Activated CD4-positive, alpha-beta T cell treated with anti-CD3 and anti-CD28 coated beads, Interleukin-2, amount 10 ng/mL, durations not matched to agents 24 days and 14 days (primary cell): ENCODE measurements at regions not wholly inside any gene's neighbourhood (a gene's known extent, or its start where the extent isn't known, plus 50 kb on each side); places are given as distances from the start of the nearest gene placed in this dataset.

Source experiments
- DNase-seq: peaks from one replicate; pipeline ENCODE4 v3.0.0; 2022
- H3K27ac Mint-ChIP-seq: one replicate; pipeline ENCODE4 v1.8.0; 2022; ENCODE audit warnings: mild to moderate bottlenecking, mixed read lengths
- H3K27me3 Mint-ChIP-seq: one replicate; pipeline ENCODE4 v1.8.0; 2022; ENCODE audit warnings: mixed read lengths
- H3K36me3 Mint-ChIP-seq: one replicate; pipeline ENCODE4 v1.8.0; 2022; ENCODE audit warnings: low read depth, mild to moderate bottlenecking, mixed read lengths
- H3K4me1 Mint-ChIP-seq: one replicate; pipeline ENCODE4 v1.8.0; 2021; ENCODE audit warnings: mixed read lengths
- H3K4me3 Mint-ChIP-seq: one replicate; pipeline ENCODE4 v1.8.0; 2022; ENCODE audit warnings: mild to moderate bottlenecking, moderate library complexity, mixed read lengths
- H3K9me3 Mint-ChIP-seq: one replicate; pipeline ENCODE4 v1.8.0; 2021; ENCODE audit warnings: mixed read lengths
- intact Hi-C: fragments of 100-400 bp; cut with micrococcal nuclease; formaldehyde crosslinking; loops from one replicate; pipeline ENCODE4 v1.15.1; 2023

DNA sequence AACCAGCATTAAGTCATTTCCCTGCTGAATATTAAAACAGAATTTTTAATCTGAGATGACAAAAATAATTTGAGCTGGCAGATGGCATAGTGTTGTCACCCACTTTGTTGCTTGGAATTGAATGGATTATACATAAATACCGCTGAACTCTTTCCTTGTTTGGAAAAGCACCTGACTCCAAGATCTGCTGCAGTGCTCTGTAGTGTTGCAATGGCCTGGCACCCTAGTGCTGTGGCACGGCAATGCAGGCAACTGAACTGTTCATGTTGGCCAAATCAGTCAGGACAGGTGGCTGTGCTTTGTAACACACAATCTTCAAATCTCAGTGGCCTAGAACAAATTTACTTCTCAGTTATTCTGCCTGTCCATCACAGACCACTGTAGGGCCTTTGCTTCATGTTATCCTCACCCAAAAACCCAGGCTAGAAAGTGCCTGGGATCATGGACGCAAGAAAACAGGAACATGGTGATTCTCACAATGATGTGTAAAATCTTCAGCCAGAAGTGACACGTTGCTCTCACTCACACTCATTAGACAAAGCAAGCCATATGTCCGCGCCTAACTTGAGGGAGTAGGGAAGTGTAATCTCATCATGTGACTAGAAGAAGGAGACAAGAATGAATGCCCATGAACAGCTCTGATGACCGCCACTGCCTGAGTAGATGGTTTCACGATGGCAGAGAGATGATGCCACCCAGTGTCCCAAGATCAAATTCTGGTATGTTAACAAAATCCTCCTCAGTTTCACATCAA lies 191.9 kb upstream of the PUM3 start:
- intact Hi-C loops = no loop called here
- Mint-ChIP-seq H3K4me1 (no peaks in the 10 kb centered on the region), H3K36me3 (no peaks in the 10 kb centered on the region), H3K9me3 (no peaks in the 10 kb centered on the region), H3K27me3 (no peaks in the 10 kb centered on the region), H3K4me3 (no peak overlapping the region), H3K27ac (no peak overlapping the region)
- no peak for DNase-seq

- Mint-ChIP-seq H3K27ac (no peak overlapping the region), H3K27me3 (no peaks in the 10 kb centered on the region), H3K4me1 (no peaks in the 10 kb centered on the region), H3K9me3 (no peaks in the 10 kb centered on the region), H3K4me3 (no peak overlapping the region), H3K36me3 (no peaks in the 10 kb centered on the region)
- no peak for DNase-seq
- intact Hi-C loops = no loop called here
These were observed 189.0 kb upstream of the PUM3 start for GRCh38 chr9:3032898-3033297.

GRCh38 chr9:3028535-3028934 lies 184.6 kb upstream of the PUM3 start:
- no peaks in the 10 kb centered on the region for H3K36me3 Mint-ChIP-seq
- H3K27ac Mint-ChIP-seq = no peak overlapping the region
- no peaks in the 10 kb centered on the region for H3K4me1 Mint-ChIP-seq
- no peaks in the 10 kb centered on the region for H3K9me3 Mint-ChIP-seq
- intact Hi-C loops = no loop called here
- H3K27me3 Mint-ChIP-seq = no peaks in the 10 kb centered on the region
- no peak overlapping the region for H3K4me3 Mint-ChIP-seq
- DNase-seq = no peak

GRCh38 chr9:3027210-3027609 lies 183.3 kb upstream of the PUM3 start:
- no peak overlapping the region for H3K4me3 Mint-ChIP-seq
- H3K27me3 Mint-ChIP-seq = no peaks in the 10 kb centered on the region
- DNase-seq = no peak
- no peak overlapping the region for H3K27ac Mint-ChIP-seq
- H3K9me3 Mint-ChIP-seq = no peaks in the 10 kb centered on the region
- no peaks in the 10 kb centered on the region for H3K4me1 Mint-ChIP-seq
- intact Hi-C loops = no loop called here
- no peaks in the 10 kb centered on the region for H3K36me3 Mint-ChIP-seq

DNA sequence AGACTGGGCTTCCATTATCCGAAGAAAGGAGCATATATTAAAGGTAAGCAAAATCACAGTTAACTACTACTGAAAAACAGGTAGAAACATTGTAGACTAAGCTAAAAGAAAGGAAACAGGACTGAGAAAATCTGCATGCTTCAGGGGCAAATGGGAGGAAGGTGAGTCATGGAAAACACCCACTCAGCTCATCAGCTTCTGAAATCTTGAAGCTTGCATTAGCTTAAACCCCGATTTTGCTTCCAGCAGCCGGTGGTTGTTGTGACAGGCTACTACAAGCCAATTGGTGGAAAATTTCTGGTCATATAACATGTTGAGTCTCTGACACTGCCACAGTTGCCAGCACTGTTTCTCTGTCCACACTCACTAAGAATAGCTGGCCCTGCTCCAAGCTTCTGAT lies 179.6 kb upstream of the PUM3 start:
- Mint-ChIP-seq H3K36me3 (no peaks in the 10 kb centered on the region), H3K27me3 (no peaks in the 10 kb centered on the region), H3K27ac (no peak overlapping the region), H3K9me3 (no peaks in the 10 kb centered on the region), H3K4me3 (no peak overlapping the region), H3K4me1 (no peaks in the 10 kb centered on the region)
- DNase-seq = no peak
- intact Hi-C loops = no loop called here

DNA sequence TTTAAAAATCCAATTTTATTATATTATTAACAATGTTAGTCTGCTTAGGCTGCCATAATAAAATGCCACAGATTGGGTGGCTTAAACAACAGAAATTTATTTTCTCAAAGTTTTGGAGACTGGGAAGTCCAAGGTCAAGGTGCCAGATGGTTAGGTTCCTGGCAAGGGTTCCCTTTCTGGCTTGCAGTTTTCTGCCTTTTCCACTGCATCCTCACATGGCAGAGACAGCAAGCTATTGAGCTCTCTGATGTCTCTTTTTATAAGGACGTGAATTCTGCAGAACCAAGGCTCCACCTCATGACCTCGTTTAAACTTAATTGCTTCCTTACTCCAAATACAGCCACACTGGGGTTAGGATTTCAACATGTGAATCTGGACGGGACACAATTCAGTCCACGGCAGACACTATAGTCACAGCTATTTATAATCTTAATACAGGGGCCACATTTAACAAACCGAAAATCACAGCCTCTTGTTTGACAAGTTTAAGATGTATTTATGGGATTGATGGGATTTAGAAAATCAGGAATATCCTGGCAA lies 174.9 kb upstream of the PUM3 start:
- intact Hi-C loops = no loop called here
- Mint-ChIP-seq H3K36me3 (no peaks in the 10 kb centered on the region), H3K4me1 (no peaks in the 10 kb centered on the region), H3K9me3 (no peaks in the 10 kb centered on the region), H3K27me3 (no peaks in the 10 kb centered on the region), H3K27ac (no peak overlapping the region), H3K4me3 (no peak overlapping the region)
- no peak for DNase-seq

DNA sequence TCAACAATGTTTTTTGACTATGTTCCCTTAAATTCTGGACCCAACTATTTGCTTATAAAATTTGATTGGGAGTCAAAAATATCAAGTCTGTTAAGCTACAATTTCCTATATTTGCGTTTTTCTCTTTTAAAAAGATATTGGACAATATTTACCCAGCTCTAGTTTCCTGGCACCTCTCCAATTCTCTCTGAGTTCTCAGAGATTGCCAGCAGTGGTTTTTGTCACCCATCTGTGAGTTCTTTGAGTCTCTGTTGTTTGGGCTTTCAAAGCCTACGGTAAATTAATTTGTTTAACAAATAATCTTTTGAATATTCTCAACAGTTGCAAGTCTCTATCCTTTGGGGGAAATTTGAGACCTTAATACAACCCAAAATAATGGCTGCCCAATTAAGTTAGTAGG lies 174.2 kb upstream of the PUM3 start:
- no peak overlapping the region for H3K27ac Mint-ChIP-seq
- no peaks in the 10 kb centered on the region for H3K9me3 Mint-ChIP-seq
- H3K36me3 Mint-ChIP-seq = no peaks in the 10 kb centered on the region
- H3K4me1 Mint-ChIP-seq = no peaks in the 10 kb centered on the region
- H3K27me3 Mint-ChIP-seq = no peaks in the 10 kb centered on the region
- DNase-seq = no peak
- intact Hi-C loops = no loop called here
- no peak overlapping the region for H3K4me3 Mint-ChIP-seq

- intact Hi-C loops = no loop called here
- Mint-ChIP-seq H3K27me3 (no peaks in the 10 kb centered on the region), H3K36me3 (no peaks in the 10 kb centered on the region), H3K4me3 (no peak overlapping the region), H3K9me3 (no peaks in the 10 kb centered on the region), H3K27ac (no peak overlapping the region), H3K4me1 (no peaks in the 10 kb centered on the region)
- no peak for DNase-seq
These were observed 170.3 kb upstream of the PUM3 start for GRCh38 chr9:3014178-3014577.

GRCh38 chr9:3012842-3013241 lies 168.9 kb upstream of the PUM3 start:
- no peak for DNase-seq
- Mint-ChIP-seq H3K27me3 (no peaks in the 10 kb centered on the region), H3K4me3 (no peak overlapping the region), H3K27ac (no peak overlapping the region), H3K36me3 (no peaks in the 10 kb centered on the region), H3K4me1 (no peaks in the 10 kb centered on the region), H3K9me3 (no peaks in the 10 kb centered on the region)
- intact Hi-C loops = no loop called here

- Mint-ChIP-seq H3K36me3 (no peaks in the 10 kb centered on the region), H3K4me3 (no peak overlapping the region), H3K27me3 (no peaks in the 10 kb centered on the region), H3K4me1 (no peaks in the 10 kb centered on the region), H3K9me3 (no peaks in the 10 kb centered on the region), H3K27ac (no peak overlapping the region)
- DNase-seq = no peak
- intact Hi-C loops = no loop called here
These were observed 168.3 kb upstream of the PUM3 start for GRCh38 chr9:3012245-3012644.

DNA sequence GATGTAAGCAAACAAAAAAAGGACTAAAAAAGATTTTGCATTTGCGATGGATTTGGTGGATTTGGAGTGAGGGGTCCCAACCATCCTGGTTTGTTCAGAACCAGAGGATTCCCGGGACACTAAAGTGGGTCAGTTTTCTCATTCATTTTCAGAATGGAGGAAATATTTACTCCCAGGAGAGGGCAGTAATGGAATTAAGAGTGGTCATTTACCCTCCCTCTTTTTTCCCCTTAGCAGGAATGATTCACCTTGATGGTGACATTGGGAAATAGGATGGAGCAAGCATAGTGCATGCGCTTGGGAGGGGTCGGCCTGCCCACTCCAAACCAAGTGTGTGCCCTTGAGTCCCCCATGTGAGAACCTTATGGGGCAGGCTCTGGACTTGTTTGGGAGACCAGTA lies 164.2 kb upstream of the PUM3 start:
- H3K4me3 Mint-ChIP-seq = no peak overlapping the region
- no peaks in the 10 kb centered on the region for H3K4me1 Mint-ChIP-seq
- H3K36me3 Mint-ChIP-seq = no peaks in the 10 kb centered on the region
- intact Hi-C loops = no loop called here
- no peaks in the 10 kb centered on the region for H3K9me3 Mint-ChIP-seq
- no peak overlapping the region for H3K27ac Mint-ChIP-seq
- H3K27me3 Mint-ChIP-seq = peaks cover 1% of the 10 kb centered on the region
- no peak for DNase-seq

- Mint-ChIP-seq H3K27ac (no peak overlapping the region), H3K27me3 (peaks cover 1% of the 10 kb centered on the region), H3K9me3 (no peaks in the 10 kb centered on the region), H3K4me3 (no peak overlapping the region), H3K36me3 (no peaks in the 10 kb centered on the region), H3K4me1 (no peaks in the 10 kb centered on the region)
- intact Hi-C loops = no loop called here
- DNase-seq = no peak
These were observed 163.4 kb upstream of the PUM3 start for GRCh38 chr9:3007326-3007725.

DNA sequence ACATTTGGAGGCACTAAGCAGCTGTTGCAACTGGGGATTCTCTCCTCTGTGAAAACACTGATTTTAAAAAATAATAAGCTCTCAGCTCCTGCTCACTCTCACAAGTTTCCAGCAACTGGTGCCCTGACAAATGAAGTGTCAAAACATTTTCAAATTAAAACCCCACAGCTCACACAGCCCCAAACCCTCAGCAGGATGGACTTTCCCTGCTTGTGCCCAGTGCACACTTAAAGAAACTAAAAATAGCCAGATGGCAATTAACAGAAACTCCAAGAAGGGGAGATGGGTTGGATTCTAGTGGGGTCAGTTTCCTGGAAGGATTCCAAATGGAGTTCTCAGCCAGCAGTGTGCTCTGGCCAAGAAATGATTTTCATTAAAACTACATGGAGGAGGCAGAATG lies 163.0 kb upstream of the PUM3 start:
- intact Hi-C loops = no loop called here
- H3K9me3 Mint-ChIP-seq = no peaks in the 10 kb centered on the region
- no peaks in the 10 kb centered on the region for H3K4me1 Mint-ChIP-seq
- no peak overlapping the region for H3K4me3 Mint-ChIP-seq
- H3K27me3 Mint-ChIP-seq = peaks cover 1% of the 10 kb centered on the region
- H3K27ac Mint-ChIP-seq = no peak overlapping the region
- no peaks in the 10 kb centered on the region for H3K36me3 Mint-ChIP-seq
- DNase-seq = no peak

- Mint-ChIP-seq H3K27me3 (peaks cover 1% of the 10 kb centered on the region), H3K4me1 (no peaks in the 10 kb centered on the region), H3K36me3 (no peaks in the 10 kb centered on the region), H3K9me3 (no peaks in the 10 kb centered on the region), H3K27ac (no peak overlapping the region), H3K4me3 (no peak overlapping the region)
- DNase-seq = no peak
- intact Hi-C loops = no loop called here
These were observed 160.7 kb upstream of the PUM3 start for GRCh38 chr9:3004572-3004971.

DNA sequence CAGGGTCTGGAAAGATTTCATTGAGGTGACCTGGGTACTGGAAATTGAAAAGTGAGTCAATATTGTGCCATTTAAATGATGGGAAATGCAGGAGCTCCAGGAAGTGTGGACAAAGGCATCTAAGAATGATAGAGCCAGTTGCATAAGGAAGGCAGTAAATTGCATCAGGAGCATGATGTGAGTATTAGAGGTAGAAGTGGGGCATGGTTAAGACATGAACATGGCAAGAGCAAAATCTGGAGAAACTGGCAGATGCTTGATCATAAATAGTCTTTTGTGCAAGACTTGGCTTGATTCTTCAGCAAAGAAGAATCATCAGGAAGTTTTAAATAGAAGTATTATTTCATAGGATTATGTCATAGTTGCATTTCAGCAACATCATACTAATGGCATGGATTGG lies 157.4 kb upstream of the PUM3 start:
- H3K27ac Mint-ChIP-seq = no peak overlapping the region
- no peak overlapping the region for H3K4me3 Mint-ChIP-seq
- no peak for DNase-seq
- no peaks in the 10 kb centered on the region for H3K4me1 Mint-ChIP-seq
- H3K27me3 Mint-ChIP-seq = peaks cover 1% of the 10 kb centered on the region
- no peaks in the 10 kb centered on the region for H3K36me3 Mint-ChIP-seq
- no peaks in the 10 kb centered on the region for H3K9me3 Mint-ChIP-seq
- intact Hi-C loops = no loop called here
